OCI-LY7 (cell line): ENCODE measurements at regions not wholly inside any gene's neighbourhood (a gene's known extent, or its start where the extent isn't known, plus 50 kb on each side); places are given as distances from the start of the nearest gene placed in this dataset.

Source experiments
- EZH2phosphoT487 ChIP-seq: fragments of 200-600 bp; sonication (generic); IDR thresholded peaks from 2 replicates; pipeline ENCODE4 v1.6.1; 2018; ENCODE audit warnings: low read depth, borderline replicate concordance, mild to moderate bottlenecking, mixed run types, antibody characterized with exemption, low read length, moderate library complexity, mixed read lengths
- TF ChIP-seq, protein P1 (sequence below): fragments of 200-600 bp; sonication (generic); conservative IDR thresholded peaks from 2 replicates; pipeline ENCODE4 v1.5.1; 2014; ENCODE audit warnings: mild to moderate bottlenecking, antibody characterized with exemption, low read length, moderate library complexity, mixed read lengths

DNA sequence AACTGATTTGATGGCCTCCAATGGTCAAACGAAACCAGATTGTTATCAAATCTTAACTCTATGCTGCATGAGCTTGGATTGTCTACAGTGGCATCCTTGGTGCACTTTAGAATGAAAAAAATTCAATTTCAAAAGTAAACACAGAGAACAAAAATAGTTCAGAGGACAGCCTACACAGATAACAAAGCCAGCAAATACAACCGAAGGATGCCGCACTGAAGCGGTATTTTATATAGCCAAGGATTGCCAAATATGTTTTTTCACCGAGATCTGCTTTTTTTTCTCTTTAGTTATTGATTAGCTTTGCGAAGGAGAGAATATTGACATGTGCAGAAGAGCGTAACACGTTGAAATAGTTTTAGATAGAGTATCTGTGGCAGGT lies 72.0 kb downstream of the SLC4A3 start:
- TF ChIP-seq, protein P1, sequence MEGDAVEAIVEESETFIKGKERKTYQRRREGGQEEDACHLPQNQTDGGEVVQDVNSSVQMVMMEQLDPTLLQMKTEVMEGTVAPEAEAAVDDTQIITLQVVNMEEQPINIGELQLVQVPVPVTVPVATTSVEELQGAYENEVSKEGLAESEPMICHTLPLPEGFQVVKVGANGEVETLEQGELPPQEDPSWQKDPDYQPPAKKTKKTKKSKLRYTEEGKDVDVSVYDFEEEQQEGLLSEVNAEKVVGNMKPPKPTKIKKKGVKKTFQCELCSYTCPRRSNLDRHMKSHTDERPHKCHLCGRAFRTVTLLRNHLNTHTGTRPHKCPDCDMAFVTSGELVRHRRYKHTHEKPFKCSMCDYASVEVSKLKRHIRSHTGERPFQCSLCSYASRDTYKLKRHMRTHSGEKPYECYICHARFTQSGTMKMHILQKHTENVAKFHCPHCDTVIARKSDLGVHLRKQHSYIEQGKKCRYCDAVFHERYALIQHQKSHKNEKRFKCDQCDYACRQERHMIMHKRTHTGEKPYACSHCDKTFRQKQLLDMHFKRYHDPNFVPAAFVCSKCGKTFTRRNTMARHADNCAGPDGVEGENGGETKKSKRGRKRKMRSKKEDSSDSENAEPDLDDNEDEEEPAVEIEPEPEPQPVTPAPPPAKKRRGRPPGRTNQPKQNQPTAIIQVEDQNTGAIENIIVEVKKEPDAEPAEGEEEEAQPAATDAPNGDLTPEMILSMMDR = no peak
- no peak for TF ChIP-seq EZH2phosphoT487
